IMR-90 (cell line): ENCODE measurements at regions not wholly inside any gene's neighbourhood (a gene's known extent, or its start where the extent isn't known, plus 50 kb on each side); places are given as distances from the start of the nearest gene placed in this dataset.

Source experiments
- ATAC-seq: fragments of 200-7000 bp; cut with Tn5 transposase; 2 replicates; pipeline ENCODE4 v1.9.1; 2020; ENCODE audit warnings: low read depth, mild to moderate bottlenecking, moderate library complexity
- BruUV-seq: library from RNA; stranded (reverse); fragments of 400-500 nt; replicated peaks from 2 replicates; lab custom pipeline; 2021; lab: Mats Ljungman, UMichigan
- CTCF ChIA-PET: fragments of 300-600 bp; formaldehyde crosslinking; extraction: SDS; loops from one replicate; lab custom pipeline; 2021; ENCODE audit warnings: antibody characterized with exemption; lab: Yijun Ruan, JAX
- POLR2A ChIA-PET: fragments of 300-600 bp; sonication (Branson Sonifier 250); formaldehyde crosslinking; loops from one replicate; lab custom pipeline; 2022; ENCODE audit warnings: antibody characterized with exemption; ENCODE audit not compliant: unreplicated experiment; lab: Charles Lee
- DNase-seq: peaks from one replicate; pipeline ENCODE4 v3.0.0; 2013
- H2AFZ ChIP-seq: replicated peaks from 2 replicates; pipeline ENCODE3; 2013; ENCODE audit warnings: low read length, mild to moderate bottlenecking; ENCODE audit not compliant: poor library complexity
- H2AK5ac ChIP-seq: 2 replicates; pipeline ENCODE4 v1.6.1; 2013; ENCODE audit warnings: low read depth, low read length, inconsistent platforms
- H2AK9ac ChIP-seq: replicated peaks from 2 replicates; pipeline ENCODE3; 2013; ENCODE audit warnings: mild to moderate bottlenecking, low read depth, low read length, moderate library complexity; ENCODE audit not compliant: poor library complexity
- H2BK120ac ChIP-seq: 2 replicates; pipeline ENCODE4 v1.6.1; 2013; ENCODE audit warnings: low read depth, low read length, inconsistent platforms
- H2BK15ac ChIP-seq: 3 replicates; pipeline ENCODE4 v1.6.1; 2013; ENCODE audit warnings: low read depth, low read length, inconsistent platforms
- H2BK20ac ChIP-seq: 2 replicates; pipeline ENCODE4 v1.6.1; 2013; ENCODE audit warnings: low read depth, mild to moderate bottlenecking, inconsistent platforms, low read length, moderate library complexity
- H2BK5ac ChIP-seq: 2 replicates; pipeline ENCODE4 v1.6.1; 2013; ENCODE audit warnings: mild to moderate bottlenecking, low read depth, low read length, inconsistent platforms; ENCODE audit not compliant: poor library complexity, severe bottlenecking
- H3K14ac ChIP-seq: replicated peaks from 2 replicates; pipeline ENCODE4 v1.6.1; 2013; ENCODE audit warnings: low read depth, low read length, inconsistent platforms
- H3K18ac ChIP-seq: 2 replicates; pipeline ENCODE4 v1.6.1; 2013; ENCODE audit warnings: low read depth, low read length, control low read depth
- H3K23ac ChIP-seq: 2 replicates; pipeline ENCODE4 v1.6.1; 2013; ENCODE audit warnings: low read depth, low read length, inconsistent platforms
- H3K27ac ChIP-seq: 2 replicates; pipeline ENCODE4 v1.5.1; 2013; ENCODE audit warnings: mild to moderate bottlenecking, control low read depth, low read length; ENCODE audit not compliant: insufficient read depth
- H3K27me3 ChIP-seq: 2 replicates; pipeline ENCODE4 v1.6.1; 2013; ENCODE audit warnings: low read length; ENCODE audit not compliant: control insufficient read depth, insufficient read depth
- H3K36me3 ChIP-seq: 2 replicates; pipeline ENCODE4 v1.6.1; 2013; ENCODE audit warnings: low read length, mixed read lengths; ENCODE audit not compliant: control insufficient read depth, insufficient read depth
- H3K4ac ChIP-seq: 2 replicates; pipeline ENCODE4 v1.6.1; 2013; ENCODE audit warnings: low read depth, low read length, inconsistent platforms
- H3K4me1 ChIP-seq: 2 replicates; pipeline ENCODE4 v1.6.1; 2013; ENCODE audit warnings: low read length, mixed read lengths; ENCODE audit not compliant: control insufficient read depth, insufficient read depth
- H3K4me2 ChIP-seq: 2 replicates; pipeline ENCODE4 v1.6.1; 2013; ENCODE audit warnings: low read depth, mild to moderate bottlenecking, control low read depth, low read length, moderate library complexity
- H3K4me3 ChIP-seq: 2 replicates; pipeline ENCODE4 v1.5.1; 2013; ENCODE audit warnings: low read depth, mild to moderate bottlenecking, control low read depth, low read length, moderate library complexity; ENCODE audit not compliant: insufficient read depth
- H3K56ac ChIP-seq: 2 replicates; pipeline ENCODE4 v1.6.1; 2013; ENCODE audit warnings: low read length, inconsistent platforms; ENCODE audit not compliant: insufficient read depth; ENCODE audit errors: extremely low read depth
- H3K79me1 ChIP-seq, 2 experiments: 2 replicates each; pipeline ENCODE4 v1.6.1; 2013; ENCODE audit warnings: low read length in 2 of 2, inconsistent platforms in 1 of 2, low read depth in 1 of 2
- H3K9ac ChIP-seq: 2 replicates; pipeline ENCODE4 v1.6.1; 2013; ENCODE audit warnings: low read depth, low read length, control low read depth
- H3K9me1 ChIP-seq: 2 replicates; pipeline ENCODE4 v1.6.1; 2013; ENCODE audit warnings: low read length, inconsistent platforms; ENCODE audit not compliant: insufficient read depth
- H3K9me3 ChIP-seq: 2 replicates; pipeline ENCODE4 v1.6.1; 2013; ENCODE audit warnings: low read length; ENCODE audit not compliant: control insufficient read depth, insufficient read depth
- H4K20me1 ChIP-seq: 2 replicates; pipeline ENCODE4 v1.6.1; 2013; ENCODE audit warnings: low read length, inconsistent platforms; ENCODE audit not compliant: insufficient read depth
- H4K5ac ChIP-seq: 2 replicates; pipeline ENCODE4 v1.6.1; 2013; ENCODE audit warnings: mild to moderate bottlenecking, low read depth, low read length, control low read depth
- H4K8ac ChIP-seq, 2 experiments: 2 replicates each; pipeline ENCODE4 v1.6.1; 2013; ENCODE audit warnings: low read depth in 2 of 2, low read length in 2 of 2, control low read depth in 1 of 2, inconsistent platforms in 1 of 2
- H4K91ac ChIP-seq: 2 replicates; pipeline ENCODE4 v1.6.1; 2013; ENCODE audit warnings: low read depth, low read length, inconsistent platforms; ENCODE audit not compliant: insufficient read depth
- BHLHE40 ChIP-seq: fragments of 150-350 bp; IDR thresholded peaks from 2 replicates; pipeline ENCODE4 v1.6.1; 2016; ENCODE audit warnings: mild to moderate bottlenecking, low read depth, low read length
- CEBPB ChIP-seq: IDR thresholded peaks from 2 replicates; pipeline ENCODE4 v1.6.1; 2012; ENCODE audit warnings: low read depth, low read length, improper control_type of control experiment
- NFE2L2 ChIP-seq: fragments of 150-350 bp; IDR thresholded peaks from 2 replicates; pipeline ENCODE4 v1.6.1; 2016; ENCODE audit warnings: low read depth, mild to moderate bottlenecking, low read length
- POLR2A ChIP-seq: IDR thresholded peaks from 2 replicates; pipeline ENCODE4 v1.6.1; 2012; ENCODE audit warnings: mild to moderate bottlenecking, low read depth, low read length
- RFX5 ChIP-seq: IDR thresholded peaks from 2 replicates; pipeline ENCODE4 v1.8.0; 2012; ENCODE audit warnings: low read depth, mild to moderate bottlenecking, low read length, moderate library complexity
- WGBS, 2 experiments: methylation state at CpG; one replicate each; pipeline versions ENCODE4 v1.1.5 to v1.1.7; 2013; ENCODE audit warnings: missing lambda C conversion rate in 2 of 2; ENCODE audit not compliant: insufficient read length in 1 of 2; ENCODE audit errors: extremely low coverage in 2 of 2; 5-methylcytosine and 5-hydroxymethylcytosine counted together
- dilution Hi-C: fragments of 300-500 bp; cut with HindIII; formaldehyde crosslinking; loops from one replicate; pipeline ENCODE4 v1.14.3; 2018; ENCODE audit warnings: low sequenced_read_pairs; ENCODE audit not compliant: unreplicated experiment
- in situ Hi-C: fragments of 300-500 bp; cut with MboI; formaldehyde crosslinking; loops from 3 replicates; pipeline ENCODE4 v1.14.3; 2019; ENCODE audit warnings: low sequenced_read_pairs, inconsistent platforms, mixed read lengths
- intact Hi-C: fragments of 100-400 bp; cut with micrococcal nuclease; formaldehyde crosslinking; loops from 2 replicates; pipeline ENCODE4 v1.10.0; 2022
- TF ChIP-seq, protein P1 (sequence below): fragments of 150-350 bp; IDR thresholded peaks from 2 replicates; pipeline ENCODE4 v1.6.1; 2016; ENCODE audit warnings: low read depth, mild to moderate bottlenecking, low read length, moderate library complexity, borderline replicate concordance
- TF ChIP-seq, protein P2 (sequence below): fragments of 150-350 bp; IDR thresholded peaks from 2 replicates; pipeline ENCODE4 v1.6.1; 2017; ENCODE audit warnings: mild to moderate bottlenecking, antibody characterized with exemption, low read length, low read depth

DNA sequence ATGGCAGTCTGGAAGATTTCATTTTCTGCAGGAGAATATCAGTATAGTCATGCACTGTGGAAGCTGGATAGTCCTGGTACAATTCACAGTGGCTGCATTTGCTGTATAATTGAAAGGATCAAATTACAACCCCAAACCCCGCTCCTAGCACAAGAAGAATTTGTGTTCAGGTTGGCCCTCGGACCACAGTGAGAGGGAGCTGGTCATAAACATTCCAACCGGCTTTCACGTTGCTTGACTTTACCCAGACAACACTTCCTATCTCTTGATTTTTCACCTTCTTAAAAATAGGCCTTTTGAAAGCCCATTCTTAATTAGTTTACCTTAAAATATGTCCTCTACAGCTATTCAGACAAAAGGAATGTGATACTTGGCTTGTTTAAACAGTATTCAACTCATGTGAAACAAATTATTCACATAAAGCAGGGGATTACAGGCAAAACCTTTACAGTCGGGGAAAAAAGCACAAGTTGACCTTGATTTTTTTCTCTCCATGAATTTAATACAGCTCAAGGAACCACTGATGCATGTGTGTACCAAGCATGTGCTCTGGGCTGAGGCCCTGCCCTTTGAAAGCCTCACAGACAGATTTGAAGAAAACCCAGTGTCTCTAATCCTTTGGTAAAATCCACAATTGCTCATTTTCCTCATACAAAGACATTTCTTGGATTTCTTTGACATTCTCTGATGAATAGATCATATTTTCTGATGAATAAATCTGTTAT, 143.0 kb upstream of the SOX11 start:
- no peaks in the 10 kb centered on the region for H4K20me1 ChIP-seq
- no peak overlapping the region for H3K4ac ChIP-seq
- no peak overlapping the region for H3K27ac ChIP-seq
- no peak overlapping the region for H2BK20ac ChIP-seq
- no peak overlapping the region for H3K9ac ChIP-seq
- H3K18ac ChIP-seq, result no peak overlapping the region
- no peaks in the 10 kb centered on the region for H3K9me1 ChIP-seq
- H4K8ac ChIP-seq, result no peak overlapping the region
- H3K56ac ChIP-seq, result no peak overlapping the region
- no peak overlapping the region for H3K14ac ChIP-seq
- dilution Hi-C loops, result no loop called here
- H3K4me3 ChIP-seq, result no peak overlapping the region
- H3K4me1 ChIP-seq, result no peaks in the 10 kb centered on the region; the same call in 1 of the 2 replicates
- H2BK5ac ChIP-seq, result no peak overlapping the region
- intact Hi-C loops, result no loop called here
- H3K23ac ChIP-seq, result no peak overlapping the region
- ChIA-PET POLR2A (no interaction called here), CTCF (no interaction called here)
- no peak overlapping the region for H2AFZ ChIP-seq
- H4K91ac ChIP-seq, result no peak overlapping the region
- no peak overlapping the region for H2AK9ac ChIP-seq
- H2AK5ac ChIP-seq, result no peak overlapping the region
- 0% methylated on average over 1 of the region's 5 CpGs; no CpG with 5 or more reads in 1 of the 2 experiments for WGBS, 2 experiments
- no peak overlapping the region for H4K5ac ChIP-seq
- H3K79me1 ChIP-seq, result no peaks in the 10 kb centered on the region
- in situ Hi-C loops, result no loop called here
- H2BK15ac ChIP-seq, result no peak overlapping the region
- peak; percentile 36 for DNase-seq
- ATAC-seq, result peak; percentile 21
- no peaks in the 10 kb centered on the region for H3K36me3 ChIP-seq
- no peak for TF ChIP-seq BHLHE40
- TF ChIP-seq CEBPB, result no peak
- TF ChIP-seq, protein P1, sequence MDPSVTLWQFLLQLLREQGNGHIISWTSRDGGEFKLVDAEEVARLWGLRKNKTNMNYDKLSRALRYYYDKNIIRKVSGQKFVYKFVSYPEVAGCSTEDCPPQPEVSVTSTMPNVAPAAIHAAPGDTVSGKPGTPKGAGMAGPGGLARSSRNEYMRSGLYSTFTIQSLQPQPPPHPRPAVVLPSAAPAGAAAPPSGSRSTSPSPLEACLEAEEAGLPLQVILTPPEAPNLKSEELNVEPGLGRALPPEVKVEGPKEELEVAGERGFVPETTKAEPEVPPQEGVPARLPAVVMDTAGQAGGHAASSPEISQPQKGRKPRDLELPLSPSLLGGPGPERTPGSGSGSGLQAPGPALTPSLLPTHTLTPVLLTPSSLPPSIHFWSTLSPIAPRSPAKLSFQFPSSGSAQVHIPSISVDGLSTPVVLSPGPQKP, result no peak
- no peak for TF ChIP-seq RFX5
- TF ChIP-seq NFE2L2, result no peak
- TF ChIP-seq POLR2A, result no peak
- TF ChIP-seq, protein P2, sequence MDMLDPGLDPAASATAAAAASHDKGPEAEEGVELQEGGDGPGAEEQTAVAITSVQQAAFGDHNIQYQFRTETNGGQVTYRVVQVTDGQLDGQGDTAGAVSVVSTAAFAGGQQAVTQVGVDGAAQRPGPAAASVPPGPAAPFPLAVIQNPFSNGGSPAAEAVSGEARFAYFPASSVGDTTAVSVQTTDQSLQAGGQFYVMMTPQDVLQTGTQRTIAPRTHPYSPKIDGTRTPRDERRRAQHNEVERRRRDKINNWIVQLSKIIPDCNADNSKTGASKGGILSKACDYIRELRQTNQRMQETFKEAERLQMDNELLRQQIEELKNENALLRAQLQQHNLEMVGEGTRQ, result no peak
- H3K4me2 ChIP-seq, result no peak overlapping the region; the same call in 1 of the 2 replicates
- H2BK120ac ChIP-seq, result no peak overlapping the region
- peaks cover 4% of the 10 kb centered on the region; the same call in 1 of the 2 replicates for H3K9me3 ChIP-seq
- H3K27me3 ChIP-seq, result no peaks in the 10 kb centered on the region; the same call in 1 of the 2 replicates
- BruUV-seq, result no TSS peak
